ENCODE measurements at regions not wholly inside any gene's neighbourhood (a gene's known extent, or its start where the extent isn't known, plus 50 kb on each side); places are given as distances from the start of the nearest gene placed in this dataset.
A peak's percentile ranks its signal among the peaks of the same experiment; 100 is the strongest.

DNA sequence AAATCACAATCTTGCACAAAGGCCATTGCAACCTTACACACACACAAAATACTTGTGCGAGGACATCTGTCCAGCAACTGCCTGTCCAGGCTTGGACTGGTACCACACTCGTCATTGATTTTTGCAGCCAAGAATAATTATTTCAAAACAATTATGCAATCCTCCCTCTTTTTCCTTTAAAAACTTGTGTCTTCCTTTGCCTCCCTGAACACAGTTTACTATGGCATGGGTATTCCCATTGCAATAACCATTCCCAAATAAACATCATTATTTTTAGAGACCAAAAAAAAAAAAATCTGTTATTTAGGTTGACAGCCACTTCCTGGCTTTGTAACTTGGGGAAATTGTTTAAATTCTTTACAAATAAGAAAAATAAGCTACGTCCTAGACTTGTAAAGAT is 54.0 kb downstream of the C11orf91 start:
- Histone ChIP-seq H3K79me1 (replicated peaks; ENCODE audit: low read length, poor library complexity, severe bottlenecking) (no peaks in the 10 kb centered on the region), H3K4ac (ENCODE audit: low read depth in 1 of 2, low read length in 2 of 2) (no peak overlapping the region), H4K91ac (ENCODE audit: low read length) (no peak overlapping the region), H3K27ac (ENCODE audit: low read length, poor library complexity, severe bottlenecking) (no peak overlapping the region), H3K14ac (ENCODE audit: low read length in 2 of 2) (no peak overlapping the region), H3K4me3 (ENCODE audit: insufficient read depth in 1 of 2, low read depth in 1 of 2, low read length in 2 of 2) (no peak overlapping the region), H2AK5ac (ENCODE audit: low read length, severe bottlenecking) (no peak overlapping the region), H2AFZ (ENCODE audit: low read depth, low read length) (no peak overlapping the region), H3K27me3 (ENCODE audit: control insufficient read depth in 1 of 2, insufficient read depth in 1 of 2, low read length in 2 of 2) (no peaks in the 10 kb centered on the region), H3K4me2 (ENCODE audit: low read length, poor library complexity, severe bottlenecking) (no peak overlapping the region), H3K4me1 (ENCODE audit: control insufficient read depth, insufficient read depth, low read depth, low read length) (no peaks in the 10 kb centered on the region), H4K8ac (ENCODE audit: low read length) (no peak overlapping the region), H3K23ac (ENCODE audit: low read length in 2 of 2) (no peak overlapping the region), H2BK5ac (ENCODE audit: low read depth, low read length, poor library complexity, severe bottlenecking) (no peak overlapping the region), H3K36me3 (ENCODE audit: control insufficient read depth in 1 of 2, insufficient read depth in 2 of 2, low read depth in 1 of 2, low read length in 2 of 2) (peaks cover 4 to 32% of the 10 kb centered on the region in 2 experiments), H2BK12ac (ENCODE audit: low read length in 2 of 2) (no peak overlapping the region), H3K9ac (ENCODE audit: low read length) (no peak overlapping the region), H3K18ac (ENCODE audit: low read depth in 1 of 2, low read length in 2 of 2) (no peak overlapping the region), H3K9me3 (ENCODE audit: control insufficient read depth, low read length) (no peaks in the 10 kb centered on the region), H2BK15ac (ENCODE audit: low read depth, poor library complexity, severe bottlenecking) (no peak overlapping the region), H2BK120ac (ENCODE audit: low read depth, low read length) (no peak overlapping the region)
- no peak for DNase-seq
- 69% methylated on average over 3 of the region's 3 CpGs for WGBS

DNA sequence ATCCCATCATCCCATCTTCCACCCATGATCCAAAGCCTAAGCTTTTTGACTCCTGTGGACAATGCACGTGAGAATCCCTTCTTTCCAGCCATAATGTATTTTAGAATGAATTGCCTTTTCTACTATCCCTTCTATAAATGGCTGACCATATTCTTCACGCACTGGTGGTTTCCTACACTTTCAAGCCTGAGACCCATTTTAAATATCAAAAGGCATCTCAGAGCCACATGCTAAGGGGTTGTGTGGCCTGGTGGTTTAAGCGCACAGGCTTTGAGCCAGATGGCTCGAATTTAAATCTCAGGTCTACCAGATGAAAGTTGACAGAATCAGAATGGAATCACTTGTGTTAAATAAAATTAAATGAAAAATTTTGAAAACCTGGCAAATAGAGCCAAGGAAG is 54.5 kb downstream of the C11orf91 start:
- no peak overlapping the region for H3K18ac ChIP-seq (ENCODE audit: low read depth in 1 of 2, low read length in 2 of 2)

DNA sequence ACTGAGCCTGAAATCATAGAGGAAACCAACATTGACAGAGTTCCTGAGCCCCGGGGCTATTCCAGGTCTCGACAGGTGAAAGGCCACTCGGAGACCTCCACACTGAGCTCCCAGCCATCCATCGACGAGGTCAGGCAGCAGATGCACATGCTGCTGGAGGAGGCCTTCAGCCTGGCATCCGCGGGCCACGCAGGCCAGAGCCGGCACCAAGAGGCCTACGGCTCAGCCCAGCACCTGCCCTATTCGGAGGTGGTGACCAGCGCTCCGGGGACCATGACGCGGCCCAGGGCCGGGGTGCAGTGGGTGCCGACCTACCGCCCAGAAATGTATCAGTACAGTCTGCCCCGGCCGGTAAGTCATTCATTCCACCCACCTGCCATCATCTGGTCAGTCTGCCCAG is 54.9 kb downstream of the C11orf91 start:
- Histone ChIP-seq H2BK120ac (ENCODE audit: low read depth, low read length) (no peak overlapping the region), H4K8ac (ENCODE audit: low read length) (no peak overlapping the region), H3K36me3 (ENCODE audit: control insufficient read depth in 1 of 2, insufficient read depth in 2 of 2, low read depth in 1 of 2, low read length in 2 of 2) (peaks cover 4 to 30% of the 10 kb centered on the region in 2 experiments), H3K9me3 (ENCODE audit: control insufficient read depth, low read length) (no peaks in the 10 kb centered on the region), H2BK5ac (ENCODE audit: low read depth, low read length, poor library complexity, severe bottlenecking) (no peak overlapping the region), H2BK15ac (ENCODE audit: low read depth, poor library complexity, severe bottlenecking) (no peak overlapping the region), H3K27ac (ENCODE audit: low read length, poor library complexity, severe bottlenecking) (no peak overlapping the region), H3K9ac (ENCODE audit: low read length) (no peak overlapping the region), H3K27me3 (ENCODE audit: control insufficient read depth in 1 of 2, insufficient read depth in 1 of 2, low read length in 2 of 2) (no peaks in the 10 kb centered on the region), H3K4me2 (ENCODE audit: low read length, poor library complexity, severe bottlenecking) (no peak overlapping the region), H3K23ac (ENCODE audit: low read length in 2 of 2) (no peak overlapping the region), H2AK5ac (ENCODE audit: low read length, severe bottlenecking) (no peak overlapping the region), H3K79me1 (replicated peaks; ENCODE audit: low read length, poor library complexity, severe bottlenecking) (no peaks in the 10 kb centered on the region), H3K18ac (ENCODE audit: low read depth in 1 of 2, low read length in 2 of 2) (no peak overlapping the region), H3K4me3 (ENCODE audit: insufficient read depth in 1 of 2, low read depth in 1 of 2, low read length in 2 of 2) (peak overlapping the region in 1 of 2 experiments; percentile 42), H2AFZ (ENCODE audit: low read depth, low read length) (no peak overlapping the region), H4K91ac (ENCODE audit: low read length) (no peak overlapping the region), H3K4ac (ENCODE audit: low read depth in 1 of 2, low read length in 2 of 2) (no peak overlapping the region), H3K4me1 (ENCODE audit: control insufficient read depth, insufficient read depth, low read depth, low read length) (no peaks in the 10 kb centered on the region), H3K14ac (ENCODE audit: low read length in 2 of 2) (no peak overlapping the region), H2BK12ac (ENCODE audit: low read length in 2 of 2) (no peak overlapping the region)
- DNase-seq: no peak
- 98% methylated on average over 20 of the region's 20 CpGs for WGBS

More for the DNA sequence above, 54.5 kb downstream of the C11orf91 start:
- no peaks in the 10 kb centered on the region for H3K9me3 ChIP-seq (ENCODE audit: control insufficient read depth, low read length)
- no peak for DNase-seq
- H3K4me1 ChIP-seq (ENCODE audit: control insufficient read depth, insufficient read depth, low read depth, low read length): no peaks in the 10 kb centered on the region
- H2BK5ac ChIP-seq (ENCODE audit: low read depth, low read length, poor library complexity, severe bottlenecking): no peak overlapping the region
- peaks cover 4 to 32% of the 10 kb centered on the region in 2 experiments for H3K36me3 ChIP-seq (ENCODE audit: control insufficient read depth in 1 of 2, insufficient read depth in 2 of 2, low read depth in 1 of 2, low read length in 2 of 2)
- H2BK120ac ChIP-seq (ENCODE audit: low read depth, low read length): no peak overlapping the region
- H3K23ac ChIP-seq (ENCODE audit: low read length in 2 of 2): no peak overlapping the region
- no peak overlapping the region for H3K27ac ChIP-seq (ENCODE audit: low read length, poor library complexity, severe bottlenecking)
- no peaks in the 10 kb centered on the region for H3K79me1 ChIP-seq (replicated peaks; ENCODE audit: low read length, poor library complexity, severe bottlenecking)
- no peak overlapping the region for H3K4ac ChIP-seq (ENCODE audit: low read depth in 1 of 2, low read length in 2 of 2)
- H3K4me2 ChIP-seq (ENCODE audit: low read length, poor library complexity, severe bottlenecking): no peak overlapping the region
- H3K14ac ChIP-seq (ENCODE audit: low read length in 2 of 2): no peak overlapping the region
- no peak overlapping the region for H4K8ac ChIP-seq (ENCODE audit: low read length)
- H2BK12ac ChIP-seq (ENCODE audit: low read length in 2 of 2): no peak overlapping the region
- H2AFZ ChIP-seq (ENCODE audit: low read depth, low read length): no peak overlapping the region
- no peaks in the 10 kb centered on the region for H3K27me3 ChIP-seq (ENCODE audit: control insufficient read depth in 1 of 2, insufficient read depth in 1 of 2, low read length in 2 of 2)
- no peak overlapping the region for H2AK5ac ChIP-seq (ENCODE audit: low read length, severe bottlenecking)
- no peak overlapping the region for H2BK15ac ChIP-seq (ENCODE audit: low read depth, poor library complexity, severe bottlenecking)
- H3K4me3 ChIP-seq (ENCODE audit: insufficient read depth in 1 of 2, low read depth in 1 of 2, low read length in 2 of 2): no peak overlapping the region
- no peak overlapping the region for H4K91ac ChIP-seq (ENCODE audit: low read length)
- H3K9ac ChIP-seq (ENCODE audit: low read length): no peak overlapping the region
- whole genome bisulfite sequencing: 91% methylated on average over 4 of the region's 4 CpGs

- H3K4me3 ChIP-seq (ENCODE audit: insufficient read depth in 1 of 2, low read depth in 1 of 2, low read length in 2 of 2): no peak overlapping the region
- no peak overlapping the region for H3K4me2 ChIP-seq (ENCODE audit: low read length, poor library complexity, severe bottlenecking)
- 64% methylated on average over 2 of the region's 3 CpGs for WGBS
Observed at GRCh38 chr11:33643167-33643824, 57.3 kb downstream of the C11orf91 start.

More at GRCh38 chr11:33643167-33643824, 57.3 kb downstream of the C11orf91 start:
- Histone ChIP-seq H3K36me3 (ENCODE audit: control insufficient read depth in 1 of 2, insufficient read depth in 2 of 2, low read depth in 1 of 2, low read length in 2 of 2) (peaks cover 4 to 35% of the 10 kb centered on the region in 2 experiments), H3K79me1 (replicated peaks; ENCODE audit: low read length, poor library complexity, severe bottlenecking) (no peaks in the 10 kb centered on the region), H3K9me3 (ENCODE audit: control insufficient read depth, low read length) (no peaks in the 10 kb centered on the region), H3K27ac (ENCODE audit: low read length, poor library complexity, severe bottlenecking) (no peak overlapping the region), H4K8ac (ENCODE audit: low read length) (no peak overlapping the region), H3K23ac (ENCODE audit: low read length in 2 of 2) (no peak overlapping the region), H3K4me1 (ENCODE audit: control insufficient read depth, insufficient read depth, low read depth, low read length) (no peaks in the 10 kb centered on the region), H2BK15ac (ENCODE audit: low read depth, poor library complexity, severe bottlenecking) (no peak overlapping the region), H2BK120ac (ENCODE audit: low read depth, low read length) (no peak overlapping the region), H2AK5ac (ENCODE audit: low read length, severe bottlenecking) (no peak overlapping the region), H2BK12ac (ENCODE audit: low read length in 2 of 2) (no peak overlapping the region), H3K9ac (ENCODE audit: low read length) (no peak overlapping the region), H3K27me3 (ENCODE audit: control insufficient read depth in 1 of 2, insufficient read depth in 1 of 2, low read length in 2 of 2) (no peaks in the 10 kb centered on the region), H3K14ac (ENCODE audit: low read length in 2 of 2) (no peak overlapping the region), H2BK5ac (ENCODE audit: low read depth, low read length, poor library complexity, severe bottlenecking) (no peak overlapping the region), H3K18ac (ENCODE audit: low read depth in 1 of 2, low read length in 2 of 2) (no peak overlapping the region), H4K91ac (ENCODE audit: low read length) (no peak overlapping the region), H3K4ac (ENCODE audit: low read depth in 1 of 2, low read length in 2 of 2) (no peak overlapping the region), H2AFZ (ENCODE audit: low read depth, low read length) (no peak overlapping the region)
- DNase-seq: no peak
